Muscle of back (tissue), 3 donors: ENCODE measurements at regions not wholly inside any gene's neighbourhood (a gene's known extent, or its start where the extent isn't known, plus 50 kb on each side); places are given as distances from the start of the nearest gene placed in this dataset.
A peak's percentile ranks its signal among the peaks of the same experiment; 100 is the strongest.
"Not testable (repeated sequence)": the region's sequence is repeated elsewhere in the genome, so short reads cannot be mapped to it uniquely, and the experiment has no call there.

ENCODE experiments used
- DNase-seq, 3 donors: peaks; one replicate each; pipeline versions ENCODE4 v3.0.0 to v3.0.0-alpha.2; 2013

DNA sequence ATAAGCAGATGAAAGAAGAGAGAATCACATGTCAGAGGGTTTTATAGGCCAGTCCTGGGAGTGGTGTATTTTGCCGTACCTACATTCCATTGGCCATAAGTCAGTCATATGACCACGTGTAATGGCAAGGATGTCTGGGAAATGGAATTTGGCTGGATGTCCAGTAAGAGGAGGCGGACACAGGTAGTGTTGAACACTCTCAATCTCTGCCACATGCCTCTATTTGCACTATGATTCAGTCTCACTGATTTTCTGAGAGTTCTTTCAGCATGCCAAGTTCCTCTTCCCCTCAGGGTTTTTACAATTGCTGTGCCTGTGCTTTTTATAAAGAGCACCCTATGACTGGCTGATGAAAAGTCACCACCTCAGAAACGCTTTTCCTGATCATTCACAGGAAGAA, 164.2 kb upstream of the GPR101 start:
- DNase-seq, result no peak

DNA sequence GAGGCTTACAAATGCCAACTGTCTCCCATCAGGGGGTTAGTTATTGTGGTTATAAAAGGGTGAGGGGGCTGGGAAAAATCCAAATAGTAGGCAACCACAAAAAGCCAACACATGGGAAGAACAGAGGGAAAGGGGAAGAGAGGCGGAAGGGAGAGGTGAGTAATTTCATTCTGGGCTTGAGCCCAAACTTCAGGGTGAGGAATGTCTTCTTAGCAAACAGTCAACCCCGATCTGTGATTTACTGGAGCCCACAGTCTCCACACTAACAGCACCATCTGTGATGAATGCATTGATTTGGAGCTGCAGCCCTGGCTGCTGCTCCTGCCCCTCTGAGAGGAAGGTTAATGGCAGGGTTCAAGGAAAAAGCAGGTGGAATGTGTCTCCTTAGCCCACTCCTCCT, 162.2 kb upstream of the GPR101 start:
- DNase-seq, result no peak

DNA sequence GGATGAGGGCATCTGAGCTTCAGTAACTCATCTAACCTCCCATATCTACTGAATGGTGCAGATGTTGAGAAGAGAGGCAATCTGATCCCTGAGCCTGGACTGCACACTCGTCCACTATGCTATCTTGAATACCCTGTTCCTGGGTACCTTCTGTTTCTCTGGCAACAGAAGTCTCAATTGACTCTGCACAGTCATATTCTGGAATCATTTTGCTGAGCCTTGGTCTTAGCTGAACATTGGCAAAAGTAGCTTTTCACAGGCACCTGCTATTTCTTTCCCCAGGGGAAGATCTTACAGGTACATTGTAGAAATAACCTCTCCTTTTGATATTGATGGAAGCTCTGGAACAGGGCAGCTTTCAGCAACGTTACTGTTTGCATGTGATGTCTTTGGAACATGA, 161.5 kb upstream of the GPR101 start:
- no peak for DNase-seq

GRCh38 chrX:137194164-137194563, 160.4 kb upstream of the GPR101 start:
- DNase-seq, result peak; percentile 0 to 11 (median 8)

GRCh38 chrX:137187540-137187939, 153.7 kb upstream of the GPR101 start:
- no peak for DNase-seq

DNA sequence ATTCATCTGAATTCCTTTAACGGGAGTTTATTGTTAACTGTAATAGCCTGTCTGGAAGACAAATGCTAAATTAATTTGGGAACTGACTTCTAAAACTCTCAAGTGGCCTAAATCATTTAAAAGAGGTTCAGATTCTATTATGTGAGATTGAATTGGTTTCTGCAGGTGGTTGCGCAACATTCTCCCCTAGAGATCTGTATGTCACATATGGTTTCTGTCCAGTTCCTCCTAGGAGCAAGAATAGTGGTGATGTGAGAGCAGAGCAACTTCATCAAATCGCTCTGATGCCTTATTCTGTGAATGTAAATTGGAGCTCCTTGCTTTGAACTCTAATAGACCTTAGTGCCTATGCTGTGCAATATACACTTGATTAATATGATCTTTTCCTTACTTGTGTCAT, 144.6 kb upstream of the GPR101 start:
- no peak for DNase-seq

- DNase-seq, result no peak
Observed at GRCh38 chrX:137172317-137172948, 138.6 kb upstream of the GPR101 start.

GRCh38 chrX:137171626-137172025, 137.8 kb upstream of the GPR101 start:
- no peak for DNase-seq

DNA sequence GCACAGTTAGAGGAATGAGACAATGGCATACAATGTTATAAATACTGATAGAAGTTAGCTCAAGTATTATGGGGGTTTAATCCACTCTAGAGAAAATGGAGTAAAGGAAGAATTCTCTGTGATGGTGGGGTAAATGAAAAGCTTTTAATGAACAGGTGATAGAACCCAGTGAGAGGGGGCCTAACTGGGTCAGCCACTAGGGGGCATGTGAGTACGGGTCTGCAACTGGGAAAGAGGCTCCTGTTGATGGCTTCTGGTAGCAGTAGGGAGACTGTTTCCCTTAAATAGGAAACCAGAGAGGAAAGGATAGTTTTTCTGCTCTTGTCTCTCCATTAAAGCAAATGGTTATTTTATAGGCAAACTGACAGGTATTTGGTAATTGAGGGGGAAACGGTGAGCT, 132.8 kb upstream of the GPR101 start:
- no peak for DNase-seq

DNA sequence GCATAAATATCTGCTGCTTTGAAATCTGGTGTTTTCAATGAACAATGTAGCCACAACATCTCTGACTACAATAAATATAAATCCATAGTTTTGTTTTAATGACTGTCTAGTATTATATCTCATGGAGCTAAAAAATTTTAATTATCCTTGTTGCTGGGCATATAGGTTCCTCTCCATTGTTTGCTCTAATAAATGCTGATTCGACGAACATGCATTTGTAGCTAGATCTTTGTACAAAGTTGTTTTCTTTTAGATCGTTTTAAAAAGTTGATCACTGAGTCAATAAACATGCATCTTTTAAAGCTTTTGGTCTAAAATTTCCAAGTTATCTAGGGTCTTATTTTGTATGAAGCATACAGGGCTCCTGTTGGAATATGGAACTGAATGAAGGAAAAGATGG, 130.5 kb upstream of the GPR101 start:
- no peak for DNase-seq

DNA sequence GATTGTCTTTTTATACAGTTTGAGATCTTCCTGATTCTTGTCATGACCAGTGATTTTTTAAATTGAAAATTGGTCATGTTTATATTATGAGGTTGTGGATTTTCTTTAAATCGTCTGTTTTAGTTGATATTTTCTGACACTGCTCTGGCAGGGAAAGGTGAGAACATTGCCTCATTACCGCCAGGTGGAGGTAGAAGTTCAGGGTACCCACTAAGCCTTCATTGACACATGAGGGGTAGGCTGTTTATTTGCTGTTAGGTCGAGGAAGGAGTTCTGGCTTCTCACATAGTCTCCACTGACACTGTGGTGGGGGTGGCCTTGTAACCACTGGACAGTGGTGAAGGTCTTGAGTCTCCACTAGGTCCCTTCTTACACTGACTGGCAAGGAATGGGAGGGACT, 117.6 kb upstream of the GPR101 start:
- DNase-seq, result no peak

DNA sequence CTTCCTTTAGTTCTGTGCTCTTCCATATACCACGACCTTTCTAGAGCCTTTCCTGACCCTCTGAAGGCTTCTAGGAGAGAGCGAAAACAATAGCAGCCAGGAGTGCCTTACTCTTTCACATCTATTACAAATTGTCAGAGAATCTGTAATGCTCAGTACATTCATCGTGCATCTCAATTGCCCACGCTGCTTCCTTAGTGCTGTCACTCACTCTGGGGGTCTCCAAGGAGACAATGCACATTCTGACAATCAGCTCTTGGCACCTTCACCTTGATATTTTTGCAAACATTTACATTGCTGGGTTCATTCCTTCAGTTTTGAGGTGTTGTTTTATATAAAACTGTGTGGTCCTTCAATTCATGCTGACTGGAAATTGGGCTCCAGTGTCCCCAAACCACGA, 110.1 kb upstream of the GPR101 start:
- no peak for DNase-seq

DNA sequence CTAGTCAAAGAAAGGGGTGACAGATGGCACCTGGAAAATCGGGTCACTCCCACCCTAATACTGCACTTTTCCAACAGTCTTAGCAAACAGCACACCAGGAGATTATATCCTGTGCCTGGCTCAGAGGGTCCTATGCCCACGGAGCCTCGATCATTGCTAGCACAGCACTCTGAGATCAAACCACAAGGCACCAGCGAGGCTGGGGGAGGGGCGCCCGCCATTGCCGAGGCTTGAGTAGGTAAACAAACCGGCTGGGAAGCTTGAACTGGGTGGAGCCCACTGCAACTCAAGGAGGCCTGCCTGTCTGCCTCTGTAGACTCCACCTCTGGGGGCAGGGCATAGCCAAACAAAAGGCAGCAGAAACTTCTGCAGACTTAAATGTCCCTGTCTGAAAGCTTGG, 88.9 kb upstream of the GPR101 start:
- DNase-seq, result not testable (repeated sequence)

GRCh38 chrX:137119049-137119448, 85.3 kb upstream of the GPR101 start:
- DNase-seq, result no peak

DNA sequence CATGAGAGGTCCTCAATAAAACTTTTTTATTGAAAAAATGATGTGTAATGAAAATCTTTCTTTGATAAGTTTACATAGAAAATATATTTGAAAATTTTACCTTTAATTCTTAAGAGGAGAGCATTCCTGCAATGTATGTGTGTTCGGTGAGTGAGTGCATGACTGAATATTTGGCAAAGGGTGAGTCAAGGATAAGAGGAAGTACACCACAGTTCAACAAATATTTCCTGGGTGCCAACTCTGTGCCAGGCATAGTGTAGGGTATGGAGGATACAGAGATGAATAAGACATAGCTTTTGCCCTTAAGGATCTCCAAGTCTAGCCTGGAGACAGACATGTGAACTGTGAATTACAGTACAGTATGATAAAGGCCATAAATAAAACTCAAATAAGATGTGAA, 84.7 kb upstream of the GPR101 start:
- no peak for DNase-seq

DNA sequence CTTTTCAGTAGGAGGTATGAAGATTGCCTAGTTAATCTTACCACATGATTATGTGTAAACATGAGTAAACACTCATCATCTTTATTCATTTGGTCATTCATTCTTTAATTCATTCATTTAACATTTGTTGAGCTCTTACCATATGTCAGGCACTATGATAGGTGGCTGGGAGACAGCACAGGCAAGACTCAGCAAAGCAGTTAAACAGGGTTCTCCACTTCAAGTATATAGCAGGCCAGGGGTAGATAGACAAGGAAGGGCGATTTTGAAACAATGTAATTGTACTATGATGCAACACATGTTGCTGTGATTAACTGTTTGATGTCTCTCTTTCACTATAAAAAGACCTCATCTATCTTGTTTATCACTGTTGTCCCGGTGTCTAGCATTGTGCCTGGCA, 84.3 kb upstream of the GPR101 start:
- DNase-seq, result no peak

DNA sequence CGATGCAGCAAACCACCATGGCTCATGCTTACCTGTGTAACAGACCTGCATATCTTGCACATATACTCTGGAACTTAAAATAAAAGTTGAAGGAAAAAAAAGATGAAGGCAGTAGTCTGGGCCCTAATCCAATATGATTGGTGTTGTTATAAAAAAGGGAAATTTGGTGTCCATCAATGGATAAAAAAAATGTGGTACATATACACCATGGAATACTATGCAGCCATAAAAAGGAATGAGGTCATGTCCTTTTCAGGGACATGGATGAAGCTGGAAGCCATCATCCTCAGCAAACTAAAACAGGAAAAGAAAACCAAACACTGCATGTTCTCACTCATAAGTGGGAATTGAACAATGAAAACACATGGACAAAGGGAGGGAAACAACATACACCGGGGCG, 74.1 kb upstream of the GPR101 start:
- not testable (repeated sequence) for DNase-seq

GRCh38 chrX:137101273-137101990, 67.6 kb upstream of the GPR101 start:
- peak in 2 of 3 donors; percentile 23 to 63 for DNase-seq
